ENCODE measurements at regions not wholly inside any gene's neighbourhood (a gene's known extent, or its start where the extent isn't known, plus 50 kb on each side); places are given as distances from the start of the nearest gene placed in this dataset.

DNA sequence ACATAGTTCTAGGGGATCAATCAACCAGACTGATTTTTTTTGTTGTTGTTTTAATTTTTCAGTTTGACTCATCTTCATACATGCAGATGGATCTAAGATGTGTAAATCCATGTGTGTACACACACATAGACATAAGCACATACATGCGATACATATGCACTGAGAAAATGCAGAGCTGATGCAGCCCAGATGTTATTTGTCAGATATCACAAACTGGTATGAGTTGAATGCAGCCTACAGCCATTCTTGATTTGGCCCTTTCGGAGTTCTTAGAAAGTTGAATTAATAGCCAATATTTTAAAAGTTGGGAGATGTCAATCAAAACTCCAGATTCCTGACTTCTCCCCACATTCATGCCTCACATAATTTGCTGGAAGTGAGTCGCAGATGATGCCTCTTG is 180.4 kb downstream of the SPATA18 start:
- TF ChIP-seq, protein P1, sequence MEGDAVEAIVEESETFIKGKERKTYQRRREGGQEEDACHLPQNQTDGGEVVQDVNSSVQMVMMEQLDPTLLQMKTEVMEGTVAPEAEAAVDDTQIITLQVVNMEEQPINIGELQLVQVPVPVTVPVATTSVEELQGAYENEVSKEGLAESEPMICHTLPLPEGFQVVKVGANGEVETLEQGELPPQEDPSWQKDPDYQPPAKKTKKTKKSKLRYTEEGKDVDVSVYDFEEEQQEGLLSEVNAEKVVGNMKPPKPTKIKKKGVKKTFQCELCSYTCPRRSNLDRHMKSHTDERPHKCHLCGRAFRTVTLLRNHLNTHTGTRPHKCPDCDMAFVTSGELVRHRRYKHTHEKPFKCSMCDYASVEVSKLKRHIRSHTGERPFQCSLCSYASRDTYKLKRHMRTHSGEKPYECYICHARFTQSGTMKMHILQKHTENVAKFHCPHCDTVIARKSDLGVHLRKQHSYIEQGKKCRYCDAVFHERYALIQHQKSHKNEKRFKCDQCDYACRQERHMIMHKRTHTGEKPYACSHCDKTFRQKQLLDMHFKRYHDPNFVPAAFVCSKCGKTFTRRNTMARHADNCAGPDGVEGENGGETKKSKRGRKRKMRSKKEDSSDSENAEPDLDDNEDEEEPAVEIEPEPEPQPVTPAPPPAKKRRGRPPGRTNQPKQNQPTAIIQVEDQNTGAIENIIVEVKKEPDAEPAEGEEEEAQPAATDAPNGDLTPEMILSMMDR (IDR thresholded peaks at IDR 0.05; ENCODE audit: low read length), result no peak
- TF ChIP-seq EZH2 (IDR thresholded peaks at IDR 0.05; ENCODE audit: borderline replicate concordance, low read length), result no peak
- Histone ChIP-seq H3K27me3 (ENCODE audit: insufficient read depth, low read length) (no peaks in the 10 kb centered on the region), H3K4me3 (ENCODE audit: low read depth, low read length, poor library complexity, severe bottlenecking) (no peak overlapping the region)

DNA sequence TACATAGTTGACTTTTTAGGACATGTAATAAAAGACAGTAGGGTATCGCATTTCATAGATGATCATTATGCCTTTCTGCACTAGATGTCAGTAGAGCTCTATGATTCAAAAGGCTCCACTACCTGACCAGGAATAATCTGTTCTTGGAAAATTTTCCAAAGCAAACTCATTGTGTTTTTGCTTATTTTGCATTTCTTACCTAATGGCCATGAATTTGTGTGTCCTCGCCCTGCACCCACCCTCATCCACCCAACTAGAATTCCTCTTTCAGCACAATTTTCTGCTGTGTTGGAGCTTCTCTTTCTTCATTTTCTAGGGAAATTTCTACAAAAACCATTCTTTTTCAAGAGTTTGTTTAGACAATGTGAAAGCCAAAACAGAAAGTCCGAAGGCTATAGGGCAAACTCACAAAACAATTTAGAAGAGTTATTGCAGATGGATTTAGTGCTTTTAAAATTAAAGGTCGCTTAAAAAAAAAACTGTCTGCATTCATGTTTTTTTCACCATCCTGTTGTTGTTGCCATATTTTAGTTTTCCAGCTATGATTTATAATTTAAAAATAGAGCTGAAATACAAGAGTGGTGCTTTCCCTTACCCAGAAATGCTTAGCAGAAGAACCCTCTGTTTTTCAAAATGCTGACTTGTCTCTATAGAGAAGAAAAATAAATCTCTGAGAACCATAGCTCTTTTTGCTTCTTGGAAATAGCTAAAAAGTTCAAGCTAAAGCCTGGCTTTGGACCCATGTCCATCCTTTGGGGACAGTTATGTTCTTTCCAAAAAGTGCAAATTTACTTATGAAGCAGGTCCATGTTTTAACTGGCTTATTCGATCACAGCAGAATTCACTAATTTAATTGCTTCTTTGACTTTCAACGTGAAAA is 183.7 kb downstream of the SPATA18 start:
- no peak overlapping the region for H3K9ac ChIP-seq (ENCODE audit: low read length)
- H3K9me3 ChIP-seq (ENCODE audit: low read length), result no peaks in the 10 kb centered on the region
- no peak overlapping the region for H2AFZ ChIP-seq (ENCODE audit: low read length)
- H3K27me3 ChIP-seq (ENCODE audit: insufficient read depth, low read length), result no peaks in the 10 kb centered on the region
- H3K4me2 ChIP-seq (ENCODE audit: low read length), result no peak overlapping the region
- no peaks in the 10 kb centered on the region for H3F3A ChIP-seq (ENCODE audit: insufficient read depth, low read length)
- H3K27ac ChIP-seq (ENCODE audit: low read depth, low read length, poor library complexity, severe bottlenecking), result no peak overlapping the region
- H3K4me3 ChIP-seq (ENCODE audit: low read depth, low read length, poor library complexity, severe bottlenecking), result no peak overlapping the region
- no peaks in the 10 kb centered on the region for H3K79me2 ChIP-seq (ENCODE audit: insufficient read depth, low read length)
- TF ChIP-seq, protein P1 (IDR thresholded peaks at IDR 0.05; ENCODE audit: low read length), result peak; percentile 33; the same call in 1 of the 2 replicates
- no peak for TF ChIP-seq EZH2 (IDR thresholded peaks at IDR 0.05; ENCODE audit: borderline replicate concordance, low read length)
- H3K4me1 ChIP-seq (ENCODE audit: insufficient read depth, low read length, severe bottlenecking), result no peaks in the 10 kb centered on the region
- H4K20me1 ChIP-seq (ENCODE audit: insufficient read depth, low read length), result no peaks in the 10 kb centered on the region
- H3K36me3 ChIP-seq (ENCODE audit: insufficient read depth, low read length), result no peaks in the 10 kb centered on the region
- H3K9me2 ChIP-seq (ENCODE audit: low read depth, low read length), result no peaks in the 10 kb centered on the region

More for the DNA sequence above, 180.4 kb downstream of the SPATA18 start:
- Histone ChIP-seq H3K27ac (ENCODE audit: low read depth, low read length, poor library complexity, severe bottlenecking) (no peak overlapping the region), H2AFZ (ENCODE audit: low read length) (no peak overlapping the region), H3K79me2 (ENCODE audit: insufficient read depth, low read length) (no peaks in the 10 kb centered on the region), H4K20me1 (ENCODE audit: insufficient read depth, low read length) (no peaks in the 10 kb centered on the region), H3K9me2 (ENCODE audit: low read depth, low read length) (no peaks in the 10 kb centered on the region), H3K9ac (ENCODE audit: low read length) (no peak overlapping the region), H3F3A (ENCODE audit: insufficient read depth, low read length) (no peaks in the 10 kb centered on the region), H3K4me2 (ENCODE audit: low read length) (no peak overlapping the region), H3K9me3 (ENCODE audit: low read length) (no peaks in the 10 kb centered on the region), H3K4me1 (ENCODE audit: insufficient read depth, low read length, severe bottlenecking) (no peaks in the 10 kb centered on the region), H3K36me3 (ENCODE audit: insufficient read depth, low read length) (no peaks in the 10 kb centered on the region)

DNA sequence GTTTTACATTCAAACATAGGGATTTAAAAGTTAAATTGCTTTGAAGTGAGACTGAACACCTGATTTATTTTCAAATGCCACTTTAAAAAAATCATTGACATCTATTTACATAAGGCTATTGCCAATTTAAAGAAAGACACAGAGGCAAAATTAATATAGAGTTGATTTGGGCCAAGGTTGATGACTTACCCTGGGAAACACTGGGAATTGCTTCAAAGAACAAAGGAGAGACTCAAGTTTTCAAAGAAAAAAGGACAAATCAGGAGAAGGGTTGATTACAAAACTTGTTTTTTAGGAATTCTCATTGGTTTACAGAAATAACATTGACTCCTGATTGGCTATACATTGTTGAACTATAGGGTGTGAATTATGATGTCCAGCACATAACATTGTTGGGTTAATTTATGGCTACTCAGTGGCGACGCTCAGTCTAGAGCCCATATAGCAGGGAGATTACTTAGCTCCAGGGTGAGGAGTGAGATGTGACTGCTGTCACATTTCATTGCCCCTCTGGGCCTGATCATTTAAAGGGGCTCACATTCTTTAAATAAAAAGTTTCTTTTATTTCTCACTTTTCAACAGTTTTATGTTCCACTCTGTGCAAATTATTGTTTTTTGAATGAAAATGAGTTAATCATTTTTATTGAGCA is 184.6 kb downstream of the SPATA18 start:
- Histone ChIP-seq H3K9me3 (ENCODE audit: low read length) (no peaks in the 10 kb centered on the region), H3K4me1 (ENCODE audit: insufficient read depth, low read length, severe bottlenecking) (no peaks in the 10 kb centered on the region), H3K36me3 (ENCODE audit: insufficient read depth, low read length) (no peaks in the 10 kb centered on the region), H3K4me2 (ENCODE audit: low read length) (no peak overlapping the region), H3K27ac (ENCODE audit: low read depth, low read length, poor library complexity, severe bottlenecking) (no peak overlapping the region), H3F3A (ENCODE audit: insufficient read depth, low read length) (no peaks in the 10 kb centered on the region), H2AFZ (ENCODE audit: low read length) (no peak overlapping the region), H3K27me3 (ENCODE audit: insufficient read depth, low read length) (no peaks in the 10 kb centered on the region), H3K9me2 (ENCODE audit: low read depth, low read length) (no peaks in the 10 kb centered on the region), H3K79me2 (ENCODE audit: insufficient read depth, low read length) (no peaks in the 10 kb centered on the region), H4K20me1 (ENCODE audit: insufficient read depth, low read length) (no peaks in the 10 kb centered on the region), H3K4me3 (ENCODE audit: low read depth, low read length, poor library complexity, severe bottlenecking) (no peak overlapping the region), H3K9ac (ENCODE audit: low read length) (no peak overlapping the region)
- TF ChIP-seq, protein P1 (IDR thresholded peaks at IDR 0.05; ENCODE audit: low read length), result no peak
- no peak for TF ChIP-seq EZH2 (IDR thresholded peaks at IDR 0.05; ENCODE audit: borderline replicate concordance, low read length)
